Loucy (cell line): ENCODE measurements at regions not wholly inside any gene's neighbourhood (a gene's known extent, or its start where the extent isn't known, plus 50 kb on each side); places are given as distances from the start of the nearest gene placed in this dataset.

ENCODE experiments used
- H2AFZ ChIP-seq: fragments of 200-600 bp; sonication (generic); 2 replicates; pipeline ENCODE4 v1.6.0; 2016; ENCODE audit warnings: antibody characterized with exemption, mild to moderate bottlenecking, low read length, moderate library complexity
- H3F3A ChIP-seq: fragments of 200-600 bp; 2 replicates; pipeline ENCODE4 v1.6.0; 2016; ENCODE audit warnings: antibody characterized with exemption, low read depth, mild to moderate bottlenecking
- H3K27me3 ChIP-seq: fragments of 200-600 bp; sonication (generic); 2 replicates; pipeline ENCODE4 v1.6.1; 2014; ENCODE audit warnings: low read length, mild to moderate bottlenecking; ENCODE audit not compliant: insufficient read depth, poor library complexity, severe bottlenecking
- H3K36me3 ChIP-seq: fragments of 200-600 bp; sonication (generic); 2 replicates; pipeline ENCODE4 v1.6.1; 2016; ENCODE audit warnings: low read length; ENCODE audit not compliant: insufficient read depth
- H3K4me1 ChIP-seq: fragments of 200-600 bp; sonication (generic); 2 replicates; pipeline ENCODE4 v1.5.1; 2014; ENCODE audit warnings: low read length, mild to moderate bottlenecking; ENCODE audit not compliant: insufficient read depth, poor library complexity, severe bottlenecking
- H3K4me2 ChIP-seq: fragments of 200-600 bp; sonication (generic); 2 replicates; pipeline ENCODE4 v1.6.0; 2014; ENCODE audit warnings: antibody characterized with exemption, low read length, low read depth, mild to moderate bottlenecking; ENCODE audit not compliant: poor library complexity, severe bottlenecking
- H3K4me3 ChIP-seq: fragments of 200-600 bp; sonication (generic); 2 replicates; pipeline ENCODE4 v1.5.1; 2014; ENCODE audit warnings: low read length, mild to moderate bottlenecking, mixed read lengths; ENCODE audit not compliant: poor library complexity, severe bottlenecking
- H3K79me2 ChIP-seq: fragments of 200-600 bp; sonication (generic); 2 replicates; pipeline ENCODE4 v1.6.1; 2014; ENCODE audit warnings: low read length; ENCODE audit not compliant: insufficient read depth
- H3K9ac ChIP-seq: fragments of 200-600 bp; sonication (generic); 2 replicates; pipeline ENCODE4 v1.6.0; 2014; ENCODE audit warnings: mild to moderate bottlenecking, low read depth, low read length, moderate library complexity; ENCODE audit not compliant: poor library complexity, severe bottlenecking
- H3K9me2 ChIP-seq: fragments of 200-600 bp; sonication (generic); replicated peaks from 2 replicates; pipeline ENCODE4 v1.6.1; 2016; ENCODE audit warnings: low read depth, low read length, mixed read lengths
- H3K9me3 ChIP-seq: fragments of 200-600 bp; sonication (generic); 2 replicates; pipeline ENCODE4 v1.6.1; 2014; ENCODE audit warnings: mild to moderate bottlenecking, antibody characterized with exemption, low read length, low read depth; ENCODE audit not compliant: insufficient read depth
- H4K20me1 ChIP-seq: fragments of 200-600 bp; sonication (generic); 2 replicates; pipeline ENCODE4 v1.6.0; 2014; ENCODE audit warnings: antibody characterized with exemption, low read length, mild to moderate bottlenecking; ENCODE audit not compliant: insufficient read depth, poor library complexity, severe bottlenecking
- EZH2phosphoT487 ChIP-seq: fragments of 200-600 bp; IDR thresholded peaks from 2 replicates; pipeline ENCODE4 v1.6.1; 2018; ENCODE audit warnings: antibody characterized with exemption, mild to moderate bottlenecking, moderate library complexity, borderline replicate concordance
- TF ChIP-seq, protein P1 (sequence below): fragments of 200-600 bp; sonication (generic); conservative IDR thresholded peaks from 2 replicates; pipeline ENCODE4 v1.5.1; 2014; ENCODE audit warnings: mild to moderate bottlenecking, antibody characterized with exemption, low read length

GRCh38 chr14:53285821-53286220 lies 132.7 kb upstream of the DDHD1 start:
- no peak overlapping the region for H3K4me2 ChIP-seq
- no peaks in the 10 kb centered on the region for H3K9me2 ChIP-seq
- H3K27me3 ChIP-seq = no peaks in the 10 kb centered on the region
- TF ChIP-seq EZH2phosphoT487 = no peak
- TF ChIP-seq, protein P1, sequence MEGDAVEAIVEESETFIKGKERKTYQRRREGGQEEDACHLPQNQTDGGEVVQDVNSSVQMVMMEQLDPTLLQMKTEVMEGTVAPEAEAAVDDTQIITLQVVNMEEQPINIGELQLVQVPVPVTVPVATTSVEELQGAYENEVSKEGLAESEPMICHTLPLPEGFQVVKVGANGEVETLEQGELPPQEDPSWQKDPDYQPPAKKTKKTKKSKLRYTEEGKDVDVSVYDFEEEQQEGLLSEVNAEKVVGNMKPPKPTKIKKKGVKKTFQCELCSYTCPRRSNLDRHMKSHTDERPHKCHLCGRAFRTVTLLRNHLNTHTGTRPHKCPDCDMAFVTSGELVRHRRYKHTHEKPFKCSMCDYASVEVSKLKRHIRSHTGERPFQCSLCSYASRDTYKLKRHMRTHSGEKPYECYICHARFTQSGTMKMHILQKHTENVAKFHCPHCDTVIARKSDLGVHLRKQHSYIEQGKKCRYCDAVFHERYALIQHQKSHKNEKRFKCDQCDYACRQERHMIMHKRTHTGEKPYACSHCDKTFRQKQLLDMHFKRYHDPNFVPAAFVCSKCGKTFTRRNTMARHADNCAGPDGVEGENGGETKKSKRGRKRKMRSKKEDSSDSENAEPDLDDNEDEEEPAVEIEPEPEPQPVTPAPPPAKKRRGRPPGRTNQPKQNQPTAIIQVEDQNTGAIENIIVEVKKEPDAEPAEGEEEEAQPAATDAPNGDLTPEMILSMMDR = no peak
- no peaks in the 10 kb centered on the region for H4K20me1 ChIP-seq
- H2AFZ ChIP-seq = no peak overlapping the region
- H3K4me1 ChIP-seq = no peaks in the 10 kb centered on the region
- H3K9me3 ChIP-seq = peaks cover 5% of the 10 kb centered on the region; the same call in 1 of the 2 replicates
- no peaks in the 10 kb centered on the region for H3F3A ChIP-seq
- H3K79me2 ChIP-seq = no peaks in the 10 kb centered on the region
- no peaks in the 10 kb centered on the region for H3K36me3 ChIP-seq
- H3K4me3 ChIP-seq = no peak overlapping the region
- H3K9ac ChIP-seq = no peak overlapping the region

DNA sequence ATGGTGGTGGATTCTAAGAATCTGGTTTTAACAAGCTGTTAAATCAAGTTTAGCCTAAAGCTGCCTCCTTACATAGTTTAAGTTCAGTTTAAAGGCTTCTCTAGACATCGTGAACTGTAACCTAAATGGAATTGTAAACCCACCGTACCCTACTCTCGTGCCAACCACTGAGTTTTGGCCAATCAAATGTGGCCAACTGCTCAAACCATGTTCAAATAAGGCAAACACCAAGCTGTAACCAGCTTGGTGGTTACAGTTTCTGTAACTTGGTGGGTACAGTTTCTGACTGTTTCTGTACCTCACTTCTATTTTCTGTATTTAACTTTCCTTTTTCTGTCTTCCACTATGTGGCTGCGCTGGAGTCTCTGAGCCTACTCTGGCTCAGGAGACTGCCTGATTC lies 131.9 kb upstream of the DDHD1 start:
- no peak overlapping the region for H2AFZ ChIP-seq
- no peak overlapping the region for H3K4me3 ChIP-seq
- no peaks in the 10 kb centered on the region for H3K36me3 ChIP-seq
- no peaks in the 10 kb centered on the region for H4K20me1 ChIP-seq
- H3K9me3 ChIP-seq = peaks cover 5% of the 10 kb centered on the region; the same call in 1 of the 2 replicates
- no peak overlapping the region for H3K4me2 ChIP-seq
- H3K9me2 ChIP-seq = no peaks in the 10 kb centered on the region
- TF ChIP-seq, protein P1 = no peak
- no peak for TF ChIP-seq EZH2phosphoT487
- H3K9ac ChIP-seq = no peak overlapping the region
- H3K4me1 ChIP-seq = no peaks in the 10 kb centered on the region
- H3K79me2 ChIP-seq = no peaks in the 10 kb centered on the region
- H3F3A ChIP-seq = no peaks in the 10 kb centered on the region
- H3K27me3 ChIP-seq = no peaks in the 10 kb centered on the region

GRCh38 chr14:53278602-53279506 lies 125.7 kb upstream of the DDHD1 start:
- H3K4me3 ChIP-seq = no peak overlapping the region
- no peaks in the 10 kb centered on the region for H3K79me2 ChIP-seq
- no peak overlapping the region for H3K4me2 ChIP-seq
- no peak overlapping the region for H3K9ac ChIP-seq
- H3K27me3 ChIP-seq = no peaks in the 10 kb centered on the region
- no peaks in the 10 kb centered on the region for H3F3A ChIP-seq
- H2AFZ ChIP-seq = no peak overlapping the region
- peaks cover 3% of the 10 kb centered on the region; the same call in 1 of the 2 replicates for H3K9me3 ChIP-seq
- no peaks in the 10 kb centered on the region for H3K4me1 ChIP-seq
- no peaks in the 10 kb centered on the region for H4K20me1 ChIP-seq
- no peaks in the 10 kb centered on the region for H3K9me2 ChIP-seq
- TF ChIP-seq, protein P1 = no peak
- no peak for TF ChIP-seq EZH2phosphoT487
- no peaks in the 10 kb centered on the region for H3K36me3 ChIP-seq
